Gastrocnemius medialis (tissue), 4 donors: ENCODE measurements at regions not wholly inside any gene's neighbourhood (a gene's known extent, or its start where the extent isn't known, plus 50 kb on each side); places are given as distances from the start of the nearest gene placed in this dataset.

Source experiments
- POLR2A ChIP-seq, 2 donors: fragments of 450-650 bp; IDR thresholded peaks; one replicate each; pipeline ENCODE4 v1.6.1; 2017; ENCODE audit warnings: antibody characterized with exemption in 2 of 2, mild to moderate bottlenecking in 2 of 2, moderate library complexity in 2 of 2
- TF ChIP-seq, protein P1 (sequence below), 5 experiments: fragments of 450-650 bp in 3 of 5; fragments of 200-600 bp in 2 of 5; sonication (generic) in 2 of 5; IDR thresholded peaks in 4 of 5; conservative IDR thresholded peaks in 1 of 5; 1 replicate in 4 of 5; 2 replicates in 1 of 5; pipeline ENCODE4 v1.5.1; 2016 to 2019; ENCODE audit warnings: antibody characterized with exemption in 5 of 5, mild to moderate bottlenecking in 3 of 5, moderate library complexity in 3 of 5

DNA sequence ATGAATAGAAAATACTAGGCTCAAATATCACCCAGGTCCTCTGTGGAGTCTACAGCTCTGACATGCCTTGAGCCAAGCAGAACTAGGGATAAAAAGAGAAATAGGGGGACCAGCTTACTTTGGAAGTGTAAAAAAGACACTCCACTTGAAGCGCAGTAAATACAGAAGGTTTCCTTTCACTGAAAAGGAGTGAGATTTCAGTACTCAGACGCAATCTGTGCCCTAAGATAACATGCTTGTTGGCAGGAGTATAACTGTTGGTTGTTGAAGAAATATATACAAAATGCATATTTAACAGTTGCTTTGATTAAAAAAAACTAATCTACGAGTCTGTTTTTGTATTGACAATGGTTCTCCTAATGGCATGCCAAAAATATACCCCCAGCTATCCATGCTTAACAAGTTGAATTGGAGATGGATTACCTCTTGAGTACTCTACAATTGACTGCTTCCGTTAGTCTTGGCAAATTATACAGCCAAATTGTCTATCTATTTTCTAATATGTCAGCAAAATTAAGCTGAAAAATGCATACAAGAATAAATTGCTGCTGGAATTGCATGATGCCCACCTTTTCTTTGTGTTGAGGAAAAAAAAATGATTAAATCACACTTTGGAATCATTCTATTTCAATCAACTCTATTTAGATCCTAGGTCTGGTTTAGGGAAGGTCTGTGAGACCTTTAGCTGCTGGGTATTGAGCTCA, 91.6 kb downstream of the FAT3 start:
- TF ChIP-seq, protein P1, sequence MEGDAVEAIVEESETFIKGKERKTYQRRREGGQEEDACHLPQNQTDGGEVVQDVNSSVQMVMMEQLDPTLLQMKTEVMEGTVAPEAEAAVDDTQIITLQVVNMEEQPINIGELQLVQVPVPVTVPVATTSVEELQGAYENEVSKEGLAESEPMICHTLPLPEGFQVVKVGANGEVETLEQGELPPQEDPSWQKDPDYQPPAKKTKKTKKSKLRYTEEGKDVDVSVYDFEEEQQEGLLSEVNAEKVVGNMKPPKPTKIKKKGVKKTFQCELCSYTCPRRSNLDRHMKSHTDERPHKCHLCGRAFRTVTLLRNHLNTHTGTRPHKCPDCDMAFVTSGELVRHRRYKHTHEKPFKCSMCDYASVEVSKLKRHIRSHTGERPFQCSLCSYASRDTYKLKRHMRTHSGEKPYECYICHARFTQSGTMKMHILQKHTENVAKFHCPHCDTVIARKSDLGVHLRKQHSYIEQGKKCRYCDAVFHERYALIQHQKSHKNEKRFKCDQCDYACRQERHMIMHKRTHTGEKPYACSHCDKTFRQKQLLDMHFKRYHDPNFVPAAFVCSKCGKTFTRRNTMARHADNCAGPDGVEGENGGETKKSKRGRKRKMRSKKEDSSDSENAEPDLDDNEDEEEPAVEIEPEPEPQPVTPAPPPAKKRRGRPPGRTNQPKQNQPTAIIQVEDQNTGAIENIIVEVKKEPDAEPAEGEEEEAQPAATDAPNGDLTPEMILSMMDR (IDR thresholded peaks at IDR 0.05 in 4 of 5, conservative IDR thresholded peaks at IDR 0.05 in 1 of 5): no peak
- TF ChIP-seq POLR2A (IDR thresholded peaks at IDR 0.05): no peak
